Trophoblast cell (in vitro differentiated cells and primary cell): ENCODE measurements at regions not wholly inside any gene's neighbourhood (a gene's known extent, or its start where the extent isn't known, plus 50 kb on each side); places are given as distances from the start of the nearest gene placed in this dataset.
"Not testable (repeated sequence)": the region's sequence is repeated elsewhere in the genome, so short reads cannot be mapped to it uniquely, and the experiment has no call there.

ENCODE experiments used
- DNase-seq, 2 donors: peaks; one replicate each; pipeline ENCODE4 v3.0.0-alpha.2; 2016
- H2AFZ ChIP-seq: 2 replicates; pipeline ENCODE4 v1.6.1; 2013; ENCODE audit warnings: low read length, moderate library complexity, mild to moderate bottlenecking; ENCODE audit not compliant: insufficient read depth, poor library complexity
- H2AK5ac ChIP-seq: 2 replicates; pipeline ENCODE4 v1.6.1; 2013; ENCODE audit warnings: mild to moderate bottlenecking, low read length
- H2BK120ac ChIP-seq: 2 replicates; pipeline ENCODE4 v1.6.1; 2013; ENCODE audit warnings: low read length, mild to moderate bottlenecking, moderate library complexity; ENCODE audit not compliant: insufficient read depth, poor library complexity
- H2BK12ac ChIP-seq: 2 replicates; pipeline ENCODE4 v1.6.1; 2013; ENCODE audit warnings: mild to moderate bottlenecking, low read length, moderate library complexity
- H2BK5ac ChIP-seq: 2 replicates; pipeline ENCODE4 v1.6.1; 2013; ENCODE audit warnings: low read length, low read depth, moderate library complexity, mild to moderate bottlenecking; ENCODE audit not compliant: poor library complexity
- H3K14ac ChIP-seq: 2 replicates; pipeline ENCODE4 v1.6.1; 2013; ENCODE audit warnings: mild to moderate bottlenecking, low read length
- H3K18ac ChIP-seq: 2 replicates; pipeline ENCODE4 v1.6.1; 2013; ENCODE audit warnings: mild to moderate bottlenecking, low read length
- H3K23ac ChIP-seq: 2 replicates; pipeline ENCODE4 v1.6.1; 2013; ENCODE audit warnings: low read length
- H3K27ac ChIP-seq: 2 replicates; pipeline ENCODE4 v1.5.1; 2013; ENCODE audit warnings: low read depth, mild to moderate bottlenecking, inconsistent platforms, low read length, moderate library complexity
- H3K27me3 ChIP-seq: 2 replicates; pipeline ENCODE4 v1.6.1; 2013; ENCODE audit warnings: inconsistent platforms, mild to moderate bottlenecking, low read length, moderate library complexity; ENCODE audit not compliant: insufficient read depth
- H3K36me3 ChIP-seq, 2 experiments: 1 replicate in 1 of 2; 2 replicates in 1 of 2; pipeline ENCODE4 v1.6.1; 2013; ENCODE audit warnings: low read length in 2 of 2, mild to moderate bottlenecking in 2 of 2, moderate library complexity in 1 of 2; ENCODE audit not compliant: insufficient read depth in 2 of 2, control insufficient read depth in 1 of 2
- H3K4ac ChIP-seq: 2 replicates; pipeline ENCODE4 v1.6.1; 2013; ENCODE audit warnings: low read depth, mild to moderate bottlenecking, low read length, moderate library complexity
- H3K4me1 ChIP-seq, 2 experiments: 1 replicate in 1 of 2; 2 replicates in 1 of 2; pipeline ENCODE4 v1.6.1; 2013; ENCODE audit warnings: low read length in 2 of 2, mild to moderate bottlenecking in 2 of 2, moderate library complexity in 1 of 2; ENCODE audit not compliant: insufficient read depth in 2 of 2, control insufficient read depth in 1 of 2
- H3K4me2 ChIP-seq: 2 replicates; pipeline ENCODE4 v1.6.1; 2013; ENCODE audit warnings: inconsistent platforms, mild to moderate bottlenecking, low read length, moderate library complexity
- H3K4me3 ChIP-seq: 2 replicates; pipeline ENCODE4 v1.5.1; 2013; ENCODE audit warnings: mild to moderate bottlenecking, low read depth, low read length, inconsistent platforms
- H3K79me1 ChIP-seq: one replicate; pipeline ENCODE4 v1.6.1; 2013; ENCODE audit warnings: low read length
- H3K79me2 ChIP-seq: 2 replicates; pipeline ENCODE4 v1.6.1; 2013; ENCODE audit warnings: low read length, mild to moderate bottlenecking; ENCODE audit not compliant: control insufficient read depth, insufficient read depth, poor library complexity
- H3K9ac ChIP-seq: 2 replicates; pipeline ENCODE4 v1.6.1; 2013; ENCODE audit warnings: mild to moderate bottlenecking, low read length
- H3K9me3 ChIP-seq: 2 replicates; pipeline ENCODE4 v1.6.1; 2013; ENCODE audit warnings: low read depth, mild to moderate bottlenecking, control low read depth, inconsistent platforms, low read length; ENCODE audit not compliant: insufficient read depth
- H4K12ac ChIP-seq: 2 replicates; pipeline ENCODE4 v1.6.1; 2013; ENCODE audit warnings: low read depth, mild to moderate bottlenecking, low read length, moderate library complexity
- H4K8ac ChIP-seq: 2 replicates; pipeline ENCODE4 v1.6.1; 2013; ENCODE audit warnings: low read depth, mild to moderate bottlenecking, low read length, moderate library complexity
- H4K91ac ChIP-seq: one replicate; pipeline ENCODE4 v1.6.1; 2013; ENCODE audit warnings: low read depth, mild to moderate bottlenecking, low read length, moderate library complexity
- WGBS: extraction: QIAGEN DNeasy Blood & Tissue Kit; methylation state at CpG from one replicate; pipeline ENCODE4 v1.1.7; 2013; ENCODE audit warnings: missing lambda C conversion rate; ENCODE audit not compliant: insufficient read length, insufficient coverage; ENCODE audit errors: extremely low coverage; 5-methylcytosine and 5-hydroxymethylcytosine counted together

DNA sequence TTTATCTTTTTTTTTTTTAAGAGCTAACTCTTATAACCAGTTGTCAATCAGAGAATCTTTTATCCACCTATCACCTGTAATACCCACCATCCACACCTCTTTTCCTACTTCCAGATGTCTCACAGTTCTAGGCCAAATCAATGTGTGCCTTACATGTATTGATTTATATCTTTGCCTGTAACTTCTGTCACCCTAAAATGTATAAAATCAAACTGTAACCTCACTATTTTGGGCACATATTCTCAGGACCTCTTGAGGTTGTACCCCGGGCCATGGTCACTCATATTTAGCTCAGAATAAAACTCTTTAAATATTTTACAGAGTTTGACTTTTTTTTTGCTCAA, 404.7 kb upstream of the RORB start:
- DNase-seq: no peak
- Histone ChIP-seq H3K27me3 (no peaks in the 10 kb centered on the region), H3K4me2 (no peak overlapping the region), H3K4me1 (no peaks in the 10 kb centered on the region), H4K12ac (no peak overlapping the region), H3K14ac (no peak overlapping the region), H3K4ac (no peak overlapping the region), H3K36me3 (no peaks in the 10 kb centered on the region), H2BK5ac (no peak overlapping the region), H2AK5ac (no peak overlapping the region), H2AFZ (no peak overlapping the region), H4K8ac (no peak overlapping the region), H3K18ac (no peak overlapping the region), H3K23ac (no peak overlapping the region), H4K91ac (no peak overlapping the region), H3K9ac (no peak overlapping the region), H3K79me2 (no peaks in the 10 kb centered on the region), H3K4me3 (no peak overlapping the region), H3K79me1 (no peaks in the 10 kb centered on the region), H2BK12ac (no peak overlapping the region), H2BK120ac (no peak overlapping the region), H3K27ac (no peak overlapping the region), H3K9me3 (no peaks in the 10 kb centered on the region)
- WGBS: no CpG with 5 or more reads among the region's 1 CpG

DNA sequence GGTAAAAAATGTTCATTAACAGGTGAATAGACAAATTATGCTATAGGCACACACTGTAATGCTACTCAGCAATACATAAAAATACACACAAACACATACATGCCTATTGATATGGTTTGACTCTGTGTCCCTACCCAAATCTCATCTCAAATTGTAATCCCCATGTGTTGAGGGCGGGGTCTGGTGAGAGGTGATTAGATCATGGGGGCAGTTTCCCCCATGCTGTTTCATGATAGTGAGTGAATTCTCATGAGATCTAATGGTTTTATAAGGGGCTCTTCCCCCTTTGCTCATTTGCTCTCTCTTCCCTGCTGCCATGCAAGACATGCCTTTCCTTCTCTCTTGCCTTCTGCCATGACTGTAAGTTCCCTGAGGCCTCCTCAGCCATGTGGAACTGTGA, 403.1 kb upstream of the RORB start:
- no CpG with 5 or more reads among the region's 1 CpG for WGBS
- H2BK12ac ChIP-seq, H4K12ac ChIP-seq, H3K9ac ChIP-seq, H3K36me3 ChIP-seq, H3K23ac ChIP-seq, H3K79me2 ChIP-seq, H2AFZ ChIP-seq, H2AK5ac ChIP-seq, H3K79me1 ChIP-seq, H3K4me2 ChIP-seq, DNase-seq, H2BK5ac ChIP-seq, H3K18ac ChIP-seq, H3K27me3 ChIP-seq, H3K4me1 ChIP-seq, H3K4me3 ChIP-seq, H4K91ac ChIP-seq, H3K9me3 ChIP-seq, H3K27ac ChIP-seq, H3K14ac ChIP-seq, H3K4ac ChIP-seq, H2BK120ac ChIP-seq, H4K8ac ChIP-seq: not testable (repeated sequence)

DNA sequence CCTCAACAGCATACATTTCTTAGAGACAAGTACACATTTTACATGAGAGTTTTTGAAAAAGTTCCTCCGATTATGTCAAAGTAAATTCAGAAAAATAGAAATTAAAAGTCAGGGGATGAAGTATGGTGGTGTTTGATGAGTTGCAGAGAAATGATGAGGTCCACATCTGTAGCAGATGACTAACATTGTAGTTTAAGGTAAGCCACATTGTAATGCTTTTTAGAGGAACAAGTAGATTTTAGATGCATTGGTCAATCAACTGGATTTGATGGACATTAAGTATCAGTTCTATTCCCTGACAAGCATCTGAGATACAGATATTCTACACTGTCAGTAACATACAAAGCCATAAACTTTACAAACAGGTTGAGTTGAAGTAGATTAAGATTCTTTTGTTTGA, 402.4 kb upstream of the RORB start:
- H2AFZ ChIP-seq: no peak overlapping the region
- WGBS: no CpG with 5 or more reads among the region's 1 CpG
- H3K9me3 ChIP-seq: no peaks in the 10 kb centered on the region
- no peak overlapping the region for H3K23ac ChIP-seq
- no peaks in the 10 kb centered on the region for H3K79me2 ChIP-seq
- H4K8ac ChIP-seq: no peak overlapping the region
- H3K4me3 ChIP-seq: no peak overlapping the region
- H2BK12ac ChIP-seq: no peak overlapping the region
- H3K4me2 ChIP-seq: no peak overlapping the region
- no peak overlapping the region for H3K14ac ChIP-seq
- H2AK5ac ChIP-seq: no peak overlapping the region
- no peak overlapping the region for H4K91ac ChIP-seq
- no peaks in the 10 kb centered on the region for H3K4me1 ChIP-seq
- no peaks in the 10 kb centered on the region for H3K79me1 ChIP-seq
- H3K27ac ChIP-seq: no peak overlapping the region
- no peak overlapping the region for H3K4ac ChIP-seq
- no peak overlapping the region for H3K18ac ChIP-seq
- H3K9ac ChIP-seq: no peak overlapping the region
- H3K36me3 ChIP-seq: no peaks in the 10 kb centered on the region
- H2BK5ac ChIP-seq: no peak overlapping the region
- no peak overlapping the region for H4K12ac ChIP-seq
- H3K27me3 ChIP-seq: no peaks in the 10 kb centered on the region
- H2BK120ac ChIP-seq: no peak overlapping the region
- no peak for DNase-seq

DNA sequence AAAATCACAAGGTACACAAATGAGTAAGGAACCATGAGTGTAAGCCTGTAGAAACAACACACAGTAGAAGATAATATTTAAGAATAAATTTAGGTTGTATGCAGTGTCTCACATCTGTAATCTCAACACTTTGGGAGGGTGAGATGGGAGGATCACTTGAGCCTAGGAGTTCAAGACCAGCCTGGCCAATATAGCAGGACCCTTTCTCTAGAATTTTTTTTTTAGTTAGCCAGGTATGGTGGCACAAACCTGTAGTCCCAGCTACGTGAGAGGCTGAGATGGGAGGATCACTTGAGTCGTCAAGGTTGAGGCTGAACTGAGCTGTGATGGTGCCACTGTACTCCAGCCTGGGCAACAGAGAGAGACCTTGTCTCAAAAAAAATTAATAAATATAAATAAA, 401.2 kb upstream of the RORB start:
- Histone ChIP-seq H2BK5ac (no peak overlapping the region), H2BK12ac (no peak overlapping the region), H4K8ac (no peak overlapping the region), H4K91ac (no peak overlapping the region), H3K23ac (no peak overlapping the region), H4K12ac (no peak overlapping the region), H2AK5ac (no peak overlapping the region), H3K4me3 (no peak overlapping the region), H3K9me3 (no peaks in the 10 kb centered on the region), H2BK120ac (no peak overlapping the region), H3K9ac (no peak overlapping the region), H3K4ac (no peak overlapping the region), H3K79me1 (no peaks in the 10 kb centered on the region), H3K14ac (no peak overlapping the region), H2AFZ (no peak overlapping the region), H3K36me3 (no peaks in the 10 kb centered on the region), H3K27ac (no peak overlapping the region), H3K4me2 (no peak overlapping the region), H3K4me1 (no peaks in the 10 kb centered on the region), H3K18ac (no peak overlapping the region), H3K27me3 (no peaks in the 10 kb centered on the region), H3K79me2 (no peaks in the 10 kb centered on the region)
- no peak for DNase-seq
- WGBS: no CpG with 5 or more reads among the region's 2 CpGs

DNA sequence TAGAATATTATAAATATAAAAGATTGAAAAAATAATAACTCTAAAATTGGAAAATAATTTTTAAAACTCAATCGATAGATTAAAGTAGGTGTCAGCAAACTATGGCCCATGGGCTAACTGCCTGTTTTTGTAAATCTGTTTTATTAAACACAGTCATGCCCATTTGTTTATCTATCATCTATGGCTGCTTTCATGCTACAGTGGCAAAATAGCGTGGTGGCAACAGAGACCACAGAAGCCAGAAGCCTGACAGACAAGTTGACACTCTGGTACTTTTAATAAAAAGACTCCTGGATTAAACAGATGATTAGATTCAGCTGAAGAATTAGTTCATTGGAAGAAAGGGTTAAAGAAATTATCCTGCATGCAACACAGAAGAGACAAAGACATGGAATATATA, 400.7 kb upstream of the RORB start:
- Histone ChIP-seq H3K14ac (no peak overlapping the region), H3K79me1 (no peaks in the 10 kb centered on the region), H3K23ac (no peak overlapping the region), H3K18ac (no peak overlapping the region), H3K4me3 (no peak overlapping the region), H3K4me2 (no peak overlapping the region), H3K9ac (no peak overlapping the region), H4K91ac (no peak overlapping the region), H3K36me3 (no peaks in the 10 kb centered on the region), H2BK12ac (no peak overlapping the region), H3K27me3 (no peaks in the 10 kb centered on the region), H3K27ac (no peak overlapping the region), H4K8ac (no peak overlapping the region), H2AK5ac (no peak overlapping the region), H3K79me2 (no peaks in the 10 kb centered on the region), H2BK120ac (no peak overlapping the region), H2AFZ (no peak overlapping the region), H3K4ac (no peak overlapping the region), H2BK5ac (no peak overlapping the region), H3K9me3 (no peaks in the 10 kb centered on the region), H3K4me1 (no peaks in the 10 kb centered on the region), H4K12ac (no peak overlapping the region)
- no CpG with 5 or more reads among the region's 2 CpGs for WGBS
- no peak for DNase-seq
